ENCODE measurements at regions not wholly inside any gene's neighbourhood (a gene's known extent, or its start where the extent isn't known, plus 50 kb on each side); places are given as distances from the start of the nearest gene placed in this dataset.

DNA sequence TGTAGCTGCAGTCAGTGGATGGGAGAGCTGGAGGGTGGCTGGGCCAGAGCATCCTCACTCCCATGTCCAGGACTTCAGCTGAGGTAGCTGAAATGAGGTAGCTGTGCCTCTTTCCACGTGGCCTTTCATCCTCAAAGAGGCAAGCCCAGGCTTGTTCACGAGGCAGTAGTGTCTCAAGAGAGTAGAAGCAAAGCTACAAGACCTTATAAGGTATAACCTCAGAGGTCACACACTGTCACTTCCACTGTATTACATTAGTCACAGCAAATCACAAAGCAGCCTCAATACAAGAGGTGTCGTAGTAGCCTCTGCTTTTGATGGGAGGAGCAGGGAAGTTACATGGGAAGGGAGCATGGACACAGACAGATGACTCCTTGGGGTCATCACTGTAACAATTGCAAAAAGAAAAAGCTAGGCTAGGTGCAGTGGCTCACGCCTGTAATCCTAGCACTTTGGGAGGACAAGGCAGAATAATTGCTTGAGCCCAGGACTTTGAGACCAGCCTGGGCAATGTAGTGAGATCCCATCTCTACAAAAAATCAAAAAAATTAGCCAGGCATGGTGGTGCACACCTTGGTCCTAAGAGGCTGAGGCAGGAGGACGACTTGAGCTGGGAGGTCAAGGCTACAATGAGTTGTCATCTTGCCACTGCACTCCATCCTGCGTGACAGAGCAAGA, 97.5 kb downstream of the SKIDA1 start:
- TF ChIP-seq CTCF (IDR thresholded peaks at IDR 0.05; ENCODE audit: borderline replicate concordance, extremely low read depth, insufficient read depth): no peak
- no peak for FAIRE-seq

GRCh38 chr10:21424459-21424861, 101.0 kb downstream of the SKIDA1 start:
- Histone ChIP-seq H3K9ac (ENCODE audit: low read length in 3 of 3) (no peak overlapping the region), H3K9me3 (ENCODE audit: control insufficient read depth in 2 of 3, insufficient read depth in 1 of 3, low read length in 3 of 3) (peaks cover 0 to 9% (median 0%) of the 10 kb centered on the region in 3 donors), H3K27ac (ENCODE audit: low read depth in 2 of 2, low read length in 2 of 2) (no peak overlapping the region), H3K4me1 (ENCODE audit: control insufficient read depth in 2 of 3, insufficient read depth in 2 of 3, low read depth in 1 of 3, low read length in 3 of 3) (no peaks in the 10 kb centered on the region), H3K27me3 (ENCODE audit: control insufficient read depth, insufficient read depth, low read length) (no peaks in the 10 kb centered on the region), H3K4me3 (ENCODE audit: low read length in 3 of 3) (no peak overlapping the region), H3K36me3 (ENCODE audit: control insufficient read depth in 2 of 3, insufficient read depth in 3 of 3, low read length in 3 of 3) (no peaks in the 10 kb centered on the region)
- FAIRE-seq (no peak), DNase-seq (peak in 1 of 5 donors; percentile 13)
- TF ChIP-seq CTCF (IDR thresholded peaks at IDR 0.05; ENCODE audit: borderline replicate concordance, extremely low read depth, insufficient read depth): no peak
- intact Hi-C loops (cut with DNase I): no loop called here

More for the DNA sequence above, 97.5 kb downstream of the SKIDA1 start:
- Histone ChIP-seq H3K27me3 (ENCODE audit: control insufficient read depth, insufficient read depth, low read length) (no peaks in the 10 kb centered on the region), H3K9ac (ENCODE audit: low read length in 3 of 3) (no peak overlapping the region), H3K36me3 (ENCODE audit: control insufficient read depth in 2 of 3, insufficient read depth in 3 of 3, low read length in 3 of 3) (no peaks in the 10 kb centered on the region), H3K9me3 (ENCODE audit: control insufficient read depth in 2 of 3, insufficient read depth in 1 of 3, low read length in 3 of 3) (peaks cover 0 to 9% (median 0%) of the 10 kb centered on the region in 3 donors), H3K4me3 (ENCODE audit: low read length in 3 of 3) (no peak overlapping the region), H3K4me1 (ENCODE audit: control insufficient read depth in 2 of 3, insufficient read depth in 2 of 3, low read depth in 1 of 3, low read length in 3 of 3) (no peaks in the 10 kb centered on the region), H3K27ac (ENCODE audit: low read depth in 2 of 2, low read length in 2 of 2) (no peak overlapping the region)
- DNase-seq: no peak
- intact Hi-C loops (cut with DNase I): no loop called here

- no peaks in the 10 kb centered on the region for H3K4me1 ChIP-seq (ENCODE audit: control insufficient read depth in 2 of 3, insufficient read depth in 2 of 3, low read depth in 1 of 3, low read length in 3 of 3)
- no peak overlapping the region for H3K4me3 ChIP-seq (ENCODE audit: low read length in 3 of 3)
- H3K27ac ChIP-seq (ENCODE audit: low read depth in 2 of 2, low read length in 2 of 2): no peak overlapping the region
- H3K9me3 ChIP-seq (ENCODE audit: control insufficient read depth in 2 of 3, insufficient read depth in 1 of 3, low read length in 3 of 3): peaks cover 0 to 9% (median 0%) of the 10 kb centered on the region in 3 donors
- DNase-seq (no peak), FAIRE-seq (no peak)
- H3K36me3 ChIP-seq (ENCODE audit: control insufficient read depth in 2 of 3, insufficient read depth in 3 of 3, low read length in 3 of 3): no peaks in the 10 kb centered on the region
- no peak overlapping the region for H3K9ac ChIP-seq (ENCODE audit: low read length in 3 of 3)
- intact Hi-C loops (cut with DNase I): no loop called here
- no peaks in the 10 kb centered on the region for H3K27me3 ChIP-seq (ENCODE audit: control insufficient read depth, insufficient read depth, low read length)
- no peak for TF ChIP-seq CTCF (IDR thresholded peaks at IDR 0.05; ENCODE audit: borderline replicate concordance, extremely low read depth, insufficient read depth)
Measured at GRCh38 chr10:21423850-21424249, 101.6 kb downstream of the SKIDA1 start.

- FAIRE-seq (no peak), DNase-seq (no peak)
- intact Hi-C loops (cut with DNase I): no loop called here
- TF ChIP-seq CTCF (IDR thresholded peaks at IDR 0.05; ENCODE audit: borderline replicate concordance, extremely low read depth, insufficient read depth): no peak
- H3K4me3 ChIP-seq (ENCODE audit: low read length in 3 of 3): no peak overlapping the region
- H3K4me1 ChIP-seq (ENCODE audit: control insufficient read depth in 2 of 3, insufficient read depth in 2 of 3, low read depth in 1 of 3, low read length in 3 of 3): no peaks in the 10 kb centered on the region
- H3K9me3 ChIP-seq (ENCODE audit: control insufficient read depth in 2 of 3, insufficient read depth in 1 of 3, low read length in 3 of 3): peaks cover 0 to 9% (median 0%) of the 10 kb centered on the region in 3 donors
- no peak overlapping the region for H3K27ac ChIP-seq (ENCODE audit: low read depth in 2 of 2, low read length in 2 of 2)
- no peak overlapping the region for H3K9ac ChIP-seq (ENCODE audit: low read length in 3 of 3)
- H3K27me3 ChIP-seq (ENCODE audit: control insufficient read depth, insufficient read depth, low read length): no peaks in the 10 kb centered on the region
- no peaks in the 10 kb centered on the region for H3K36me3 ChIP-seq (ENCODE audit: control insufficient read depth in 2 of 3, insufficient read depth in 3 of 3, low read length in 3 of 3)
Measured at GRCh38 chr10:21423338-21423737, 102.1 kb downstream of the SKIDA1 start.
